ENCODE measurements at regions not wholly inside any gene's neighbourhood (a gene's known extent, or its start where the extent isn't known, plus 50 kb on each side); places are given as distances from the start of the nearest gene placed in this dataset.
"Not testable (repeated sequence)": the region's sequence is repeated elsewhere in the genome, so short reads cannot be mapped to it uniquely, and the experiment has no call there.

GRCh38 chr2:14899621-14900414, 267.3 kb downstream of the LRATD1 start:
- DNase-seq (ENCODE audit: extremely low read depth in 1 of 11, low read depth in 9 of 11, low spot score in 4 of 11), result no peak

- no peak for DNase-seq (ENCODE audit: extremely low read depth in 1 of 11, low read depth in 9 of 11, low spot score in 4 of 11)
Measured at GRCh38 chr2:14901737-14902136, 269.2 kb downstream of the LRATD1 start.

- DNase-seq (ENCODE audit: extremely low read depth in 1 of 11, low read depth in 9 of 11, low spot score in 4 of 11), result no peak
Measured at GRCh38 chr2:14902953-14903352, 270.4 kb downstream of the LRATD1 start.

GRCh38 chr2:14903709-14904374, 271.3 kb downstream of the LRATD1 start:
- DNase-seq (ENCODE audit: extremely low read depth in 1 of 11, low read depth in 9 of 11, low spot score in 4 of 11), result no peak

GRCh38 chr2:14904378-14904777, 271.9 kb downstream of the LRATD1 start:
- not testable (repeated sequence) for DNase-seq (ENCODE audit: extremely low read depth in 1 of 11, low read depth in 9 of 11, low spot score in 4 of 11)

GRCh38 chr2:14905571-14905970, 273.1 kb downstream of the LRATD1 start:
- no peak for DNase-seq (ENCODE audit: extremely low read depth in 1 of 11, low read depth in 9 of 11, low spot score in 4 of 11)

GRCh38 chr2:14907014-14907612, 274.6 kb downstream of the LRATD1 start:
- no peak for DNase-seq (ENCODE audit: extremely low read depth in 1 of 11, low read depth in 9 of 11, low spot score in 4 of 11)

GRCh38 chr2:14909795-14910194, 277.3 kb downstream of the LRATD1 start:
- DNase-seq (ENCODE audit: extremely low read depth in 1 of 11, low read depth in 9 of 11, low spot score in 4 of 11), result no peak

GRCh38 chr2:14910654-14911053, 278.1 kb downstream of the LRATD1 start:
- DNase-seq (ENCODE audit: extremely low read depth in 1 of 11, low read depth in 9 of 11, low spot score in 4 of 11), result no peak

GRCh38 chr2:14915983-14916382, 283.5 kb downstream of the LRATD1 start:
- DNase-seq (ENCODE audit: extremely low read depth in 1 of 11, low read depth in 9 of 11, low spot score in 4 of 11), result no peak

GRCh38 chr2:14923820-14924580, 291.5 kb downstream of the LRATD1 start:
- no peak for DNase-seq (ENCODE audit: extremely low read depth in 1 of 11, low read depth in 9 of 11, low spot score in 4 of 11)

GRCh38 chr2:14925471-14925870, 293.0 kb downstream of the LRATD1 start:
- DNase-seq (ENCODE audit: extremely low read depth in 1 of 11, low read depth in 9 of 11, low spot score in 4 of 11), result no peak

- no peak for DNase-seq (ENCODE audit: extremely low read depth in 1 of 11, low read depth in 9 of 11, low spot score in 4 of 11)
Measured at GRCh38 chr2:14927021-14927564, 294.6 kb downstream of the LRATD1 start.

GRCh38 chr2:14928056-14928455, 295.5 kb downstream of the LRATD1 start:
- DNase-seq (ENCODE audit: extremely low read depth in 1 of 11, low read depth in 9 of 11, low spot score in 4 of 11), result no peak

GRCh38 chr2:14930441-14930840, 297.9 kb downstream of the LRATD1 start:
- DNase-seq (ENCODE audit: extremely low read depth in 1 of 11, low read depth in 9 of 11, low spot score in 4 of 11), result no peak

- no peak for DNase-seq (ENCODE audit: extremely low read depth in 1 of 11, low read depth in 9 of 11, low spot score in 4 of 11)
Measured at GRCh38 chr2:14932285-14932684, 299.8 kb downstream of the LRATD1 start.

GRCh38 chr2:14933753-14934152, 301.2 kb downstream of the LRATD1 start:
- DNase-seq (ENCODE audit: extremely low read depth in 1 of 11, low read depth in 9 of 11, low spot score in 4 of 11), result no peak

GRCh38 chr2:14936426-14936825, 303.9 kb downstream of the LRATD1 start:
- DNase-seq (ENCODE audit: extremely low read depth in 1 of 11, low read depth in 9 of 11, low spot score in 4 of 11), result no peak

GRCh38 chr2:14937336-14937735, 304.8 kb downstream of the LRATD1 start:
- no peak for DNase-seq (ENCODE audit: extremely low read depth in 1 of 11, low read depth in 9 of 11, low spot score in 4 of 11)
